HCT116 (cell line): ENCODE measurements at regions not wholly inside any gene's neighbourhood (a gene's known extent, or its start where the extent isn't known, plus 50 kb on each side); places are given as distances from the start of the nearest gene placed in this dataset.

Source experiments
- ATAC-seq: fragments of 200-7000 bp; cut with Tn5 transposase; 2 replicates; pipeline ENCODE4 v1.9.1; 2020; ENCODE audit warnings: mild to moderate bottlenecking, moderate library complexity
- BruUV-seq: library from RNA; stranded (reverse); fragments of 400-500 nt; replicated peaks from 2 replicates; lab custom pipeline; 2021; lab: Mats Ljungman, UMichigan
- CTCF ChIA-PET: fragments of 300-600 bp; sonication (Branson Sonifier 250); formaldehyde crosslinking; loops from one replicate; lab custom pipeline; 2021; ENCODE audit warnings: antibody characterized with exemption; lab: Charles Lee
- POLR2A ChIA-PET: fragments of 300-600, 350-600 bp; sonication (Branson Sonifier 250); formaldehyde crosslinking; loops from one replicate; lab custom pipeline; 2021; ENCODE audit warnings: antibody characterized with exemption; lab: Charles Lee
- RAD21 ChIA-PET, 2 experiments: fragments of 300-600 bp; sonication (Branson Sonifier 250); formaldehyde crosslinking; loops; one replicate each; lab custom pipeline; 2023; ENCODE audit warnings: low total read pairs in 2 of 2; ENCODE audit not compliant: uncharacterized antibody in 2 of 2, unreplicated experiment in 2 of 2, low non-redundant PET in 1 of 2; lab: Charles Lee
- DNase-seq: peaks from one replicate; pipeline ENCODE4 v3.0.0-alpha.2; 2010; ENCODE audit warnings: low read depth, low spot score
- H2AFZ ChIP-seq: fragments of 200-600 bp; shearing (Covaris generic), sonication (generic); 2 replicates; pipeline ENCODE4 v1.6.1; 2017; ENCODE audit warnings: low read depth, mixed run types, mixed read lengths, antibody characterized with exemption, low read length; ENCODE audit not compliant: poor library complexity, severe bottlenecking
- H3K27ac ChIP-seq: 2 replicates; pipeline ENCODE4 v1.5.1; 2012; ENCODE audit warnings: low read depth, low read length
- H3K27me3 ChIP-seq: fragments of 200-600 bp; sonication (generic); 2 replicates; pipeline ENCODE4 v1.6.1; 2016; ENCODE audit warnings: mixed run types, low read length, mixed read lengths; ENCODE audit not compliant: insufficient read depth
- H3K36me3 ChIP-seq, 2 experiments: fragments of 200-500 bp in 1 of 2; fragments of 200-600 bp in 1 of 2; sonication (Bioruptor generic) in 1 of 2; sonication (generic) in 1 of 2; 2 replicates each; pipeline versions ENCODE4 v1.5.1 to v1.6.1; 2014 to 2016; ENCODE audit warnings: low read length in 2 of 2, inconsistent platforms in 1 of 2, mixed read lengths in 1 of 2, mixed run types in 1 of 2; ENCODE audit not compliant: insufficient read depth in 2 of 2, control insufficient read depth in 1 of 2
- H3K4me1 ChIP-seq, 2 experiments: fragments of 200-600 bp in 1 of 2; sonication (generic) in 1 of 2; 2 replicates each; pipeline versions ENCODE4 v1.5.1 to v1.6.1; 2012 to 2017; ENCODE audit warnings: low read length in 2 of 2, inconsistent platforms in 1 of 2, mild to moderate bottlenecking in 1 of 2, mixed read lengths in 1 of 2, mixed run types in 1 of 2, moderate library complexity in 1 of 2; ENCODE audit not compliant: insufficient read depth in 2 of 2, control insufficient read depth in 1 of 2
- H3K4me2 ChIP-seq: fragments of 200-600 bp; sonication (generic); 2 replicates; pipeline ENCODE4 v1.6.1; 2017; ENCODE audit warnings: mixed run types, low read length, mixed read lengths
- H3K4me3 ChIP-seq, 2 experiments: fragments of 200-600 bp in 1 of 2; sonication (generic) in 1 of 2; replicated peaks in 1 of 2; 2 replicates each; pipeline ENCODE4 v1.5.1; 2011 to 2016; ENCODE audit warnings: low read length in 2 of 2, control low read depth in 1 of 2, low read depth in 1 of 2, mild to moderate bottlenecking in 1 of 2, mixed read lengths in 1 of 2, mixed run types in 1 of 2
- H3K79me2 ChIP-seq: fragments of 200-600 bp; sonication (generic); 2 replicates; pipeline ENCODE4 v1.6.1; 2017; ENCODE audit warnings: mild to moderate bottlenecking, mixed run types, low read length, moderate library complexity, mixed read lengths; ENCODE audit not compliant: insufficient read depth
- H3K9ac ChIP-seq: fragments of 200-600 bp; sonication (generic); 2 replicates; pipeline ENCODE4 v1.6.1; 2016; ENCODE audit warnings: low read length, mixed read lengths
- H3K9me2 ChIP-seq: fragments of 200-600 bp; sonication (generic), shearing (Covaris generic); 2 replicates; pipeline ENCODE4 v1.6.1; 2017; ENCODE audit warnings: mixed run types, mild to moderate bottlenecking, moderate library complexity; ENCODE audit not compliant: insufficient read depth
- H3K9me3 ChIP-seq, 2 experiments: fragments of 200-500 bp in 1 of 2; fragments of 200-600 bp in 1 of 2; sonication (Bioruptor generic) in 1 of 2; sonication (generic) in 1 of 2; 2 replicates each; pipeline ENCODE4 v1.6.1; 2014 to 2017; ENCODE audit warnings: low read length in 2 of 2, mixed read lengths in 2 of 2, inconsistent platforms in 1 of 2, low read depth in 1 of 2, mild to moderate bottlenecking in 1 of 2, mixed run types in 1 of 2, moderate library complexity in 1 of 2; ENCODE audit not compliant: control insufficient read depth in 1 of 2, insufficient read depth in 1 of 2
- H4K20me1 ChIP-seq: fragments of 200-600 bp; sonication (generic), shearing (Covaris generic); 2 replicates; pipeline ENCODE4 v1.6.1; 2017; ENCODE audit warnings: mixed run types, mild to moderate bottlenecking, moderate library complexity; ENCODE audit not compliant: insufficient read depth
- ATF3 ChIP-seq: IDR thresholded peaks from 2 replicates; pipeline ENCODE4 v1.6.1; 2012
- CBX3 ChIP-seq: IDR thresholded peaks from 2 replicates; pipeline ENCODE4 v1.6.1; 2012; ENCODE audit warnings: low read depth
- CEBPB ChIP-seq: IDR thresholded peaks from 2 replicates; pipeline ENCODE4 v1.6.1; 2012; ENCODE audit warnings: low read depth
- EGR1 ChIP-seq: IDR thresholded peaks from 2 replicates; pipeline ENCODE4 v1.6.1; 2012; ENCODE audit warnings: low read depth
- ELF1 ChIP-seq: IDR thresholded peaks from 2 replicates; pipeline ENCODE4 v1.6.1; 2012; ENCODE audit warnings: low read depth, borderline replicate concordance
- EZH2phosphoT487 ChIP-seq: fragments of 200-600 bp; IDR thresholded peaks from 2 replicates; pipeline ENCODE4 v1.6.1; 2018; ENCODE audit warnings: antibody characterized with exemption, borderline replicate concordance
- FOSL1 ChIP-seq: IDR thresholded peaks from 2 replicates; pipeline ENCODE4 v1.6.1; 2012; ENCODE audit warnings: low read depth
- JUND ChIP-seq: IDR thresholded peaks from 2 replicates; pipeline ENCODE4 v1.6.1; 2012
- MAX ChIP-seq: IDR thresholded peaks from 2 replicates; pipeline ENCODE4 v1.6.1; 2012
- RAD21 ChIP-seq: IDR thresholded peaks from 2 replicates; pipeline ENCODE4 v1.6.1; 2012; ENCODE audit warnings: low read depth, mild to moderate bottlenecking
- REST ChIP-seq: IDR thresholded peaks from 2 replicates; pipeline ENCODE4 v1.6.1; 2012; ENCODE audit warnings: low read depth
- SIN3A ChIP-seq: IDR thresholded peaks from 2 replicates; pipeline ENCODE4 v1.6.1; 2012; ENCODE audit warnings: low read depth
- SRF ChIP-seq: IDR thresholded peaks from 2 replicates; pipeline ENCODE4 v1.6.1; 2012; ENCODE audit warnings: low read depth
- TCF7L2 ChIP-seq: IDR thresholded peaks from 2 replicates; pipeline ENCODE4 v1.7.0; 2011; ENCODE audit warnings: borderline replicate concordance, inconsistent platforms; ENCODE audit not compliant: insufficient read depth, insufficient read length; ENCODE audit errors: extremely low read depth
- YY1 ChIP-seq: IDR thresholded peaks from 2 replicates; pipeline ENCODE4 v1.6.1; 2011; ENCODE audit warnings: low read length, low read depth, moderate library complexity, mild to moderate bottlenecking; ENCODE audit not compliant: insufficient replicate concordance; ENCODE audit errors: extremely low read depth
- ZBTB33 ChIP-seq: IDR thresholded peaks from 2 replicates; pipeline ENCODE4 v1.6.1; 2011; ENCODE audit warnings: mild to moderate bottlenecking, low read length, moderate library complexity; ENCODE audit not compliant: insufficient replicate concordance; ENCODE audit errors: extremely low read depth
- ZNF274 ChIP-seq: fragments of 200-500 bp; sonication (Bioruptor generic); IDR thresholded peaks from 2 replicates; pipeline ENCODE4 v1.6.1; 2014; ENCODE audit warnings: mild to moderate bottlenecking, low read depth, low read length, inconsistent platforms
- intact Hi-C: fragments of 100-400 bp; cut with micrococcal nuclease; formaldehyde crosslinking; loops from 2 replicates; pipeline ENCODE4 v1.10.0; 2022

GRCh38 chr5:28678899-28679298 is 1640.5 kb upstream of the CDH9 start:
- Histone ChIP-seq H3K79me2 (no peaks in the 10 kb centered on the region), H3K36me3 (no peaks in the 10 kb centered on the region), H3K4me3 (no peak overlapping the region), H3K27me3 (no peaks in the 10 kb centered on the region), H2AFZ (no peak overlapping the region), H3K9me3 (peaks cover 11 to 15% of the 10 kb centered on the region in 2 experiments; a peak in 3 of 4 replicates), H4K20me1 (no peaks in the 10 kb centered on the region), H3K27ac (no peak overlapping the region), H3K4me2 (no peak overlapping the region), H3K9me2 (no peaks in the 10 kb centered on the region), H3K4me1 (no peaks in the 10 kb centered on the region), H3K9ac (no peak overlapping the region)
- BruUV-seq, result no TSS peak
- RAD21 ChIA-PET, result no interaction called here
- CTCF ChIA-PET, result no interaction called here
- TF ChIP-seq CBX3 (no peak), SIN3A (no peak), EGR1 (no peak), JUND (no peak), REST (no peak), FOSL1 (no peak), MAX (no peak), CEBPB (no peak)
- ATAC-seq (no peak), DNase-seq (no peak)
- intact Hi-C loops, result no loop called here
- POLR2A ChIA-PET, result no interaction called here

- Histone ChIP-seq H3K27ac (no peak overlapping the region), H4K20me1 (no peaks in the 10 kb centered on the region), H3K27me3 (no peaks in the 10 kb centered on the region), H3K9me3 (peaks cover 4 to 22% of the 10 kb centered on the region in 2 experiments; a peak in 3 of 4 replicates), H3K36me3 (no peaks in the 10 kb centered on the region), H3K9me2 (no peaks in the 10 kb centered on the region), H3K79me2 (no peaks in the 10 kb centered on the region), H3K4me3 (no peak overlapping the region), H3K9ac (no peak overlapping the region), H3K4me1 (no peaks in the 10 kb centered on the region), H3K4me2 (no peak overlapping the region), H2AFZ (no peak overlapping the region)
- no TSS peak for BruUV-seq
- ATAC-seq, result no peak
- RAD21 ChIA-PET, result no interaction called here
- no peak for DNase-seq
- POLR2A ChIA-PET, result no interaction called here
- intact Hi-C loops, result no loop called here
- CTCF ChIA-PET, result no interaction called here
- no peak for TF ChIP-seq RAD21
- no peak for TF ChIP-seq ATF3
- TF ChIP-seq ELF1, result no peak
- no peak for TF ChIP-seq EGR1
- TF ChIP-seq SRF, result no peak
- no peak for TF ChIP-seq ZNF274
- no peak for TF ChIP-seq YY1
- TF ChIP-seq EZH2phosphoT487, result no peak
- no peak for TF ChIP-seq SIN3A
- no peak for TF ChIP-seq TCF7L2
- TF ChIP-seq ZBTB33, result no peak
Measured at GRCh38 chr5:28666110-28666509, 1627.7 kb upstream of the CDH9 start.
